HG03565 (cell line): ENCODE measurements at regions not wholly inside any gene's neighbourhood (a gene's known extent, or its start where the extent isn't known, plus 50 kb on each side); places are given as distances from the start of the nearest gene placed in this dataset.
A peak's percentile ranks its signal among the peaks of the same experiment; 100 is the strongest.
"Not testable (repeated sequence)": the region's sequence is repeated elsewhere in the genome, so short reads cannot be mapped to it uniquely, and the experiment has no call there.

Source experiments
- ATAC-seq: cut with Tn5 transposase; IDR thresholded peaks from one replicate; pipeline ENCODE4 v1.9.1; 2021; ENCODE audit warnings: mild to moderate bottlenecking, moderate library complexity; ENCODE audit not compliant: unreplicated experiment

DNA sequence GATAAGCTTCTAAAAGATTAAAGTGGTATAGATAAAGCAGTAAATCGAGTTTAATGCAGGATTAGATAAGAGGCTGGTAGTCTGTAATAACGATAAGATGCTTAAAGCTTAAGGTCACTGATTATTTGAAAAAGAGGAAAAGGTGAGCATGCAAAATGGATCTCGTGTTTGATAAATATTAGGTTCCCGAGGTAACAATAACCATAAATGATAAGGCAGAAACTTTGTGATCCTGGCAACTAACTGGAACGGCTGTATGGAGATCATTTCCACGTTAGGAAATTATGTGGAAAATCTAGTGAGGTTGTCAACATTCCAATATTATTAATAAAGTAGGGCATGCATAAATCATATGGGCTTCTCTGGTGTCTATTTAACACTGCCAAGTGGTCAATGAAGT is 255.5 kb downstream of the EFCAB11 start:
- ATAC-seq: no peak

DNA sequence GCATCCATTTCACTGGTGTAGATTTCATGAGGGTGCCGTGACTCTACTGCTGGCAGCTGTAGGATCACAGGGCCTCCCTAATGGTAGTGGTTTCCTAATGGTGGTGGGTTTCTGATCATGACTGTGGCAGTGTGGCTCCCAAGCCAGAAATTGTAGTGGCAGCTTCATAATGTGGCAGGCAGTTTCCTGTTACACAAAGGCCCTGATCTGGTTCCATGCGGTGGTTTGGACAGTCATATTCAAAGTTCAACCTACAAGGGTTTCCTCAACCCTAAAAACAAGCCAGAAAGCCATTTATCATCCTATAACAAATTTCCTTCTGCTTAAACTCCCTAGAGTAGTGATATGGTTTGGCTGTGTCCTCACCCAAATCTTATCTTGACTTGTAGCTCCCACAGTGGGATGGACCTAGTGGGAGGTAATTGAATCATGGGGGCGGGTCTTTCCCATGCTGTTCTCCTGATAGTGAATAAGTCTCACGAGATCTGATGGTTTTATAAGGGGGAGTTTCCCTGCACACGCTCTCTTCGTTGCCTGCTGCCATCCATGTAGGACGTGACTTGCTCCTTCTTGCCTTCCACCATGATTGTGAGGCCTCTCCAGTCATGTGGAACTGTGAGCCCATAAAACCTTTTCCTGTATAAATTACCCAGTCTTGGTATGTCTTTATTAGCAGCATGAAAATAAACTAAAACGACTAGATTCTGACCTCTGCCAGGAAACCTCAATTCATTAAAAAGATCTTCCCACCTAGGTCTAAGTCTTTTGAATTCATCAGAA is 257.1 kb downstream of the EFCAB11 start:
- ATAC-seq: no peak

DNA sequence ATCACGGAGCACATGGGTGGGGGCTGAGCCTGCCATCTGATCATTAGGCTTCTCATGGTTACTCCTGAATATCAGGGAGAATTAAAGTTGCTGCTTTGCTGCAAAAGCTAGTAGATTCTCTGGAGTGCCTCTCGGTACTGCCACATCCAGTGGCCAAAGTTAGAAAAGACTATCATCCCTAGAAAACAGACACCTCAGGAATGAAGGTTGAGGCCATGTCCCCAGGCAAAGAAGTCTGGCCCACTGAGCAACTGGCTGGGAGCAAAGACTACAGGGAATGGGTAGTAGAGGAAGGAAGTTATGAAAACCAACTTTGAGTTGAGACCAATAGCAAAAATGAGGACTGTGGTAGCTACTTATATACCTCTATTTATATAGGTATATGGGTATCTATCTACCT is 258.7 kb downstream of the EFCAB11 start:
- no peak for ATAC-seq

DNA sequence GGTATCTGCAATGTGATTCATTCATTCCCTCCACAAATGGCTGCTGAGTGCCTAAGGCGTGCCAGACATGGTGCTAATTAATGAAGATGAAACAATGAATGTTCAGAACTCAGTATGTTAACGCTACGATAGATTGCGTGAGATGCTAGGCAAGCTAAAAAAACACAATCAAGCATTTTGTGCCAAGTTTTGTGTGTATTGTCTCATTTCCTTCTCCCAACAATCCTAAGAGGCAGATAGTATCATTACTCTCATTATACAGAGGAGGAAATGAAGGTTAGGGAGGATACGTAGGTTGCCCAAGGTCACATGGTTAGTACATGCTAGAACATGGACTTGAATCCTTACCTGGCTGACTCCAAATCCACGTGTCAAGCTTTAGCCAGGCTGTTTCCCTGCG is 264.4 kb downstream of the EFCAB11 start:
- no peak for ATAC-seq

DNA sequence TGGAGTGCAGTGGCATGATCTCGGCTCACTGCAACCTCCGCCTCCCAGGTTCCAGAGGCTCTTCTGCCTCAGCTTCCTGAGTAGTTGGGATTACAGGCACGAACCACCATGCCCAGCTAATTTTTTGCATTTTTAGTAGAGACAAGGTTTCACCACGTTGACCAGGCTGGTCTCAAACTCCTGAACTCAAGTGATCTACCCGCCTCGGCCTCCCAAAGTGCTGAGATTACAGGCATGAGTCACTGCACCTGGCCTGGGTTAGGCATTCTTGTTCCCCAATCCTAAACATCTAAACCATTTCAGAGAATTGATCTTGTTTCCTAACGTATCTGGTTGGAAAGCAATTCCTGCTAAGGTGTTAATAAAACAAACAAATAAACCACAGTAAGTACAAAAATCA is 264.8 kb downstream of the EFCAB11 start:
- ATAC-seq: not testable (repeated sequence)

DNA sequence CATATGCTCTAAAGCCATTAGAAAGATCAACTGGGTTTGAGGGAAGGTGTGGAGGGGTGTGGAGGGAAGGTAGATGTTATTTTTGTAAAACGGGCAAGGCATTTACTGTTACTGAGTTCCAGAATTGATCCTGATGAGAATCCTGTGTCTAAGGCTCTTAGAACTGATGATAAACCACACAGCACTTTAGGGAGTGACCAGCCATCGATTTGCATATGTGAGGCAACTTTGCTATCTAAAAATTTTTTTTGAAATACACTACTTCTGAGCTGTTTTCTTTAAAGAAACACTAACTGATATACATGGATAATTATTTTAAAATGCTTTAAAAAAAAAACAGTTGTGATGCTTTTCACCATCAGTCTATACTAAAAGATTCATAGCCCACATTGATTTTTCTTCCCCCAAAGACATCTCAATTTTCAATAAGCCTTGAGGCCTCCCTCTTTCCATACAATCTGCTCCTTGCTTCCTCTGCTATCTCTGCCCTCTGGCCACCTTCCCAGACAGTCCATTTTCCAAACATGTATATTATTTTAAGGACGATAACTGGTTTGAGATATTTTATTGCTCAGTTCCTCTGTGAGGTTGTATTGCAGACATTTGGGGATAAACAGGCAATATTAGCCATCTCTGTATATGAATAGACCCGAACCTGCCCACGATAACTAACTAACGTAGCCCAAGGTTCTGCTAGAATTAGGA is 265.9 kb downstream of the EFCAB11 start:
- ATAC-seq: no peak

DNA sequence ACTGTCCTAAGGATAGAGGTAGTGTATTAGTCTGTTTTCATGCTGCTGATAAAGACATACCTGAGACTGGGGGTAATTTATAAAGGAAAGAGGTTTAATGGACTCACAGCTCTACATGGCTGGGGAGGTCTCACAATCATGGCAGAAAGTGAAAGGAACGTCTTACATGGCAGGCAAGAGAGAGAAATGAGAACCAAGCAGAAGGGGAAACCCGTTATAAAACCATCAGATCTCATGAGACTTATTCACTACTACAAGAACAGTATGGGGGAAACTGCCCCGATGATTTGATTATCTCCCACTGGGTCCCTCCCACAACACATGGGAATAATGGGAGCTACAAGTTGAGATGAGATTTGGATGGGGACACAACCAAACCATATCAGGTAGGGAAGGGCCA is 267.4 kb downstream of the EFCAB11 start:
- ATAC-seq: not testable (repeated sequence)

DNA sequence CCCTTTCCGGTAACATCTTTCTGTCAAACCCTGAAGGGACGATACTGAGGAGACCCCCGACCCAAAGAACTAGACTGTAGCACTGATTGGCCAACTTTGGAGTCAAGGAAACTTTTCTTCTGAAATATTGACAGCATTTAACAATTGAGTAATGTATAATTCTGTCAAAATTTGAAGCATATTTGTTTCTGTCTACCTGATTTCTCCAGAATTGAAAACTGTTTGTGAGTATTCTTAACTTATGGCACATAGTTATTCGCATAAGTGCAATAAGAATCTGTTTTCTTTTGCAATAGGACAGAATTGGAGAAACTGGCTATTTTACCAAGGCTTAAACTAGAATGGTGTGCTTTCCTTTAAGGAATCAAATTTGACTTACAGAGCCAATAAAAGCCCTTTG is 267.1 kb upstream of the FOXN3 start:
- ATAC-seq: no peak

DNA sequence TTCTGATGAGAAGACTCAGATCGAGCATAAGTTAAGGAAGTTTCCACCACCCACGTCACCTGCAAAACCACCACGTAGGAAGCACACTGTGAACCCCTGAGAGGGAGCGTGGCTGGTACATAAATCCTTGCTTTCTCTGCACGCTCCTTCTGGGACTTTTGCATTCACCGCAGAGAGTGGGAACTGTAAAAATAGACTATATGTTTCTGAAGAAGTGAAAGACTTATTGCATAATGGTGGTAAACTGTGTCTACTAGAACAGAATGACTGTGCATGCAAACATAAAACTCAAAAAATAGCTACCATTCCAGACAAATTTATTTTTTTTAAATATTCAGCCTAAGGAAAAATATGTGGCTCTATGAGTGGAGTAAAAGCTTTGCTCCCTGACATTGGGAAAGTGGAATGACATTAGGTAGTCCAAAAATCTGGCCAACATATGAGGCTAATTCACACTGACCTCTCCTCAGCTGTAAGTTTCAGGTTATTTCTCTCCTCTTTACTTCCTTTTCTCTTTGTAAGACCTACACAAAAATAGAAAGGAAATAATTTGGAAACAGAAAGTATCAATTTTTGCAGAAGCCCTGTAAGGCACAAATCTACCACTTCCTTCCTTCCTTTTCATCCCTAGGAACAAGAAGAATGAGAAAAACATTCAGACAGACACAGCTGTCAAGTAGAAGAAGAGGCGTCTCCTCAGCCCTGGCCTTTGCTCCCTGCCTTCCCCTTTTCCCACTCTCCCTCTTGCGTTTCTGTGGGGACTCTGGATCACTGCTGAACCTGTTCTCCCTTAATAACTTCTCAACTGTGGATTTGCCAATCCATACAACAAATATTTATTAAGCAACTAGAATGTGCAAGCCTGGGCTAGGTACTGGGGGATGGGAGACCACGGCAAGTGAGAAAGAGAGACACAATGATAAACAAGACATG is 264.3 kb upstream of the FOXN3 start:
- ATAC-seq: peak; percentile 84

DNA sequence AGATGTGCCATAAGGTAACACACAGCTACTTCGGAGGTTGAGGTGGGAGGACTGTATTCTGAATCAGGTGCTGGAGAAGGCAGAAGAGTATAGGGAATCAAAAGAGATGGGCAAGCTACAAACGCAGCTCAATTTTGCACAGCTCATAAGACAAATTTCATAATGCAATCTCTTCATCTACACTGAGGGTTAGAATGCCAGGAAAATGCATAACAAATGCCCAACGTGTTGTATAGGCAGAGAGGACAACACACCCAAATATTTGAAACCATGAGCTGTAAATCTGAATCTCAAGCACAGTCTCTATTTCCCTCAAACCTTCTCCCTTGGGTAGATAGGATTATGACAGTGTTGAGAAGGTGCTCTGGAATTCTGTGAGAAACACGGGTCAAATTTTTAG is 263.1 kb upstream of the FOXN3 start:
- ATAC-seq: no peak

DNA sequence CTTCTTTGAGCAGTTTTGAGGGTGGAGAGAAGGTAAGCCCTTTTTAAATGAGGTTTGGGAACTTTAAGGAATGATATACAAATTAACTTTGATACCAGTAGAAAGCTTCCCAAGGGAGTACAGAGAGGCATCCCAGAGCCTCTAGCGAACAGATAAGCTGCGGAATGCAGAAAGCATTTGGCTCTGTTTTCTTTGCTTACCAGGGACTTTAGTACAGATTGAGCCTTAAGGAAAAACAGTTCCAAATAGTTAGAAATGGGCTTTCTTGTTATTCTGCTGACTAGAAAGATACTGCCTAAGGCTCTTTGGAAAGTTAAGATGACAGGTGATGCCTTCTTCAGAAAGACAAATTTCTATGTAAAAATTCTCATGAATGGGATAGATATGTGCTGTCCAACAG is 261.7 kb upstream of the FOXN3 start:
- ATAC-seq: no peak

DNA sequence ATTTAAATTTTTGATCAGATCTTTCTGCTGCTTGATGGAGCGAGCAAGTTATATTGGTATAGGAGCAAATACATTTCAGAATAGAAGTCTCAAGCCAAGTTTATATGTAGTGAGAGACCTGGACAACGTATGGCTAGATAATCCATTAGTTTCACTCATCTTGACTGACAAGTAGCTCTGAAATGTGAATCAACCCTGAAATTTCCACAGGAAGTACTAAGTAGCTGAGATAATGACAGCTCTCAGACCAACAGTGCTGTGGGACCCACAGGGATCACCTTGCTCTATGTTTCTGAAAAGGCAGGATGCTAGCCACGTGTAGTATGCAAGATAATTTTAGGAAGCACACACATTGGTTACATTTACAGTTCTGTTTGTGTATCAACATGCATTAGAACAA is 258.6 kb upstream of the FOXN3 start:
- no peak for ATAC-seq

DNA sequence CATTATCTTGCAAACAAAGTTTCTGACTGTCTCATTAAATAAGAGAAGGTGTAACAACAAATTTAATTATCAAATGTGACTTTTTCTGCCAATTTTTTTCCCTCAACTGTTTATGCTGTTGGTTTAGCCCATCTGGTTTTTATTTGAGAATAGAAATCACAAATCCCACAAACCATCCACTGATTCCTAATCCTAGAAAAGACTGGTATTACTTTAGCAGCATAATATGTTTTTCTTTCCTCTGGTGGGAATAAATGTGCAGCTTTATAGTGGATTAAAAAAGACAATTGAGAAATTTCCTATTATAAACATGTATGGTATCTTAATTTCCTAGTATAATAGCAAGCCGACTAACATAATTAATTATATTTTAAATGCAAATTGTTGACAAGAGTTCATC is 257.9 kb upstream of the FOXN3 start:
- ATAC-seq: no peak

DNA sequence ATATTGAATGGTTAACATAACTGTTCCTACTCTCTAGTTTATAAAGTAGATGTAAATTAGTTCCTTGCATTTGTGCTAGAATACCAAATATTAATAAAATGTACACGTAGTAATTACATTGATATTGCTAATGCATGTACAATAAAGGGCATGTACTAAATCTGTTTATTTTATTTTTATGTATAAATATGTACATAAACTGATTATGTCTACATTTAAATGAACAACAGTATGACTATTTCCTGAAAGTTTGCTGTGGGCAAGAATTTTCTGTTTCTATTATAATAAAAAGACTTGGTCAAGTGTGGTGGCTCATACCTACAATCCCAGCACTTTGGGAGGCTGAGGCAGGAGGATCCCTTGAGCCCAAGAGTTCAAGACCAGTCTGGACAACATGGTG is 257.2 kb upstream of the FOXN3 start:
- ATAC-seq: no peak

DNA sequence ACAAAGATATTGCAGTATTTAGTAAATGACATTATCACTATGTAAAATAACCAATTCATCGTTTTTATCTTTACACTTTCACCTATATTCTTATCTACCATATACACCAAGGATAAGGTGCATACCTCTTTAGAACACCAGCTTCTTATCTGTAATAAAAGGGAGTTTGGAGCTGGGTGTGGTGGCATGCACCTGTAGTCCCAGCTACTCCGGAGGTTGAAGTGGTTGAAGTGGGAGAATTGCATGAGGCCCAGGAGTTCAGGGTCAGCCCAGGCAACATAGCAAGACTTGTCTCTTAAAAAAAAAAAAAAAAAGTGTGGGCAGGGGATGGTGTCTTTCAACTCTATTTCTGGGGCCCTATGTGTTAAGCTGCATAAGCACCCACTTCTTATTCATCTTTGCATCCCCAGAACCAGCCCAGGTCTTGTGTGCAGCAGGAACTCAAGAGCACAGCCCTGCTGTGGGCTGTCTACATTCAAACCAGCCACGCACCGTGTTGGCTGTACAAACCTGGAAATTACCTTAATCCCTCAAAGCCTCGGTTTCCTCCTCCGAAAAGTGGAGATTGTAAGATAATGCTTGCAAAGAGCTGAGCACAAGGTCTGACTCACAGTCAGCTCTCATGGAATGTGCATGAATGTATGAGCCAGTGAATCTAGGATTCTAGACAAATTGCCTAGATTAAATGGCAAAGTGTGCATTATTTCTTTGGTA is 256.6 kb upstream of the FOXN3 start:
- no peak for ATAC-seq

DNA sequence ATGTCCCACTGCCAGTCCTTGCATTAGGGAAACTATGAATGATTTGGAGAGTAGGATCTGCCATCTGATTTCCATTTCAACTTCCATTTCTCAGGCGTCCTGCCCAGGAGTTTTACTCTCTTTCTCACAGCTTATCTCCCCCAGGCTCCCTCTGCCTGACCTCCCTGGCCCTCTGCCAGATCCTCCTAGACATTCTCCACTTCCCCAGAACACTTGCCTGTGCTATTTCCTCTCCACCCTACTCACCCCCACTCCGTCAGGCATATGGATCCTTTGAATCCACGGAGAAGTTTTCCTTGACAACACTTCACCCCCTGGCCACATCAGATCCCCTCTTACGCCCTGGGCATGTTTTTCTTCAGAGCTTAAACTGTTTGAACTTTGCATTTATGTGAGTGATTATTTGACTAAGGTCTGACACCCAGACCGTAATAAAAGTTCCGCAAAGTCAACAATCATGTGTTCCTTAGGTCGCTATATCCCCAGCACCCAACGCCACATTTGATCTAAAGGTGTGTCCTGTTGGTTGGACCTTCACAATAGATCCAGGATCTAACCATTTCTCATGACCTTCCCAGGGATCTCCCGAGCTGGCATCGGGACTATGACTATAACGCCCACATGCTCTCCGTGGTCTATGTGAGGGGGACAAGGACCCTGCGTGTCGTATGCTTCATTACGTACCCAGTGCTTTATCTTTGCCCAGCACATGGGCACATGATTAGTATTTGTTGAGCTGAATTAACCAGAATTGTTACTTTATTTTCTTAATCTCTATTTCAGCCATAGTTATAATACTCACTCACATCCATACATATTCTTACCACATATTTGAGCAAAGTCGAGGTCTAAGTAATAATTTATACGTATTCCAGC is 255.8 kb upstream of the FOXN3 start:
- ATAC-seq: no peak

DNA sequence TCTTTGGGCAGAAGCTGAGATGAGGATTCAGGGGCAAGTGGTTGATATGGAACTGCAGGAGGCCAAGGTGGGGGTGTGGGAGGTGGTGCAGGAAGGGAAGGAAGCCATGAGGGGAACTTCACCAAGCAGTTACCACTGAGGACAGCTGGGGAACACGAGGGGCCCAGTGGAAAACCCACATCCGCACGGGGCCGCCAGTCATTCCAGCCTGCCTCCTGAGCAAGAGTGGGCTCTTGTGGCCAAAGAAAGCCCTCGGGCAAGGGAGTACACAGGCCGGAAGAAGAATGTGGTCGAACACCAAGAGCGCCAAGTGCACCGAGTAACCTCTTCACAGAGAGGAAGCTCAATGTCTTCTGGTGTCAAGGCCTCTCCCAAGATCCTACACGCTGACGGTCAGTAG is 252.2 kb upstream of the FOXN3 start:
- ATAC-seq: no peak

DNA sequence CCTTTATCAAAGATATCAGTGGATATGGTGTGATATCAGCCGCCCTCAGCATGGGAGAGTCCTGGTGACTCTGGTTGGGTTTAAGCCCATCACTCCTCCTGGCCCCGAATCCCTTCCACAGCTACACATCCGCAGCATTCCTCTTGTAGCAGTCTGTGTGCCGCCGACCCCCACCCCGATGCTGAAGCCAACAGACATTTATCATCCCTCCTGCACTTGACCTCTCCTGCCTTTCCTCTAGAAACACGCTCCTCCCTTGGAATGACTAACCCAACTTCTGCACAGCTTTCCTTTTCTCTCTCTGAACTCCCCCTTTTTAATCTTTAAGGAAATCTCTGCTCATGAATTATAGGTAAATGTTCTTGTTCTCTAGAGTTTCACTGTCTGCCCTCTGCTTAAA is 250.9 kb upstream of the FOXN3 start:
- no peak for ATAC-seq

DNA sequence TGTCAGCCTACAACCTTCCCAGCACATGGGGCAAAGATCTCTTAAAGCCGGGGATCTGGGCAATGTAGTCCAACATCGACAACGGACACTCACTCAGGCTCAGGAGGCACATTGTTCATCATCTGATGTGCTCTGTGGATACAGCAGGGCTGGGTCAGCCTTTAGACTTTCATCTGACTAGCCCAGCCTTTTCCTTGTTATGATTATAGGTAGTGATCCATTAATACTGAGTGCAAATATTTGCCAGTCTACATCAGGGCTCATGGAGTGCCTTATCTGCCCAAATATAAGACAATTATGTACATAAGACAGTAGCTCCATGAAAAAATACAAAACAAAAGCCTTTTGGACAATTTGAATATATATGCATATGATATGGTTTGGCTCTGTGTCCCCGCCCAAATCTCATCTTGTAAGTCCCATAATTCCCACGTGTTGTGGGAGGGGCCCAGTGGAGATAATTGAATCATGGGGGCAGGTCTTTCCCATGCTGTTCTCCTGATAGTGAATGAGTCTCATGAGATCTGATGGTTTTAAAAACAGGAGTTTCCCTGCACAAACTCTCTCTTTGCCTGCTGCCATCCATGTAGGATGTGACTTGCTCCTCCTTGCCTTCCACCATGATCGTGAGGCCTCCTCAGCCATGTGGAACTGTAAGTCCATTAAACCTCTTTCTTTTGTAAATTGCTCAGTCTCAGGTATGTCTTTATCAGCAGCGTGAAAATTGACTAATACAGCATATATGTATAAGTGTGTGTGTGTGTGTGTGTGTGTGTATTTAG is 248.5 kb upstream of the FOXN3 start:
- not testable (repeated sequence) for ATAC-seq
